Pancreas (tissue), 10 donors: ENCODE measurements at regions not wholly inside any gene's neighbourhood (a gene's known extent, or its start where the extent isn't known, plus 50 kb on each side); places are given as distances from the start of the nearest gene placed in this dataset.

Source experiments
- ATAC-seq, 4 donors: fragments of 200-7000 bp; cut with Tn5 transposase; one replicate each; pipeline versions ENCODE4 v1.8.0 to v1.9.1; 2020; ENCODE audit warnings: mild to moderate bottlenecking in 4 of 4, moderate library complexity in 4 of 4
- DNase-seq, 6 donors: peaks; one replicate each; pipeline ENCODE4 v3.0.0-alpha.2; 2020
- FAIRE-seq: peaks from 2 replicates; lab custom pipeline; 2012; peaks lifted over from hg19 to GRCh38; lab: Jason Lieb, UNC
- H3K27ac ChIP-seq, 4 donors: fragments of 200-600 bp; sonication (generic); 1 replicate in 3 of 4; 2 replicates in 1 of 4; pipeline versions ENCODE4 v1.5.0 to v1.8.0; 2020
- H3K27me3 ChIP-seq, 4 donors: fragments of 200-600 bp; one replicate each; pipeline ENCODE4 v1.8.0; 2021
- H3K36me3 ChIP-seq, 3 donors: fragments of 200-600 bp; sonication (generic) in 1 of 3; one replicate each; pipeline versions ENCODE4 v1.5.0 to v1.8.0; 2020 to 2021
- H3K4me1 ChIP-seq, 3 donors: fragments of 200-600 bp; one replicate each; pipeline ENCODE4 v1.8.0; 2021
- H3K4me3 ChIP-seq, 4 donors: fragments of 200-600 bp; sonication (generic) in 2 of 4; one replicate each; pipeline versions ENCODE4 v1.5.0 to v1.8.0; 2020 to 2021
- H3K9me3 ChIP-seq, 4 donors: fragments of 200-600 bp; one replicate each; pipeline ENCODE4 v1.8.0; 2021
- WGBS, 2 donors: extraction: QIAGEN DNeasy Blood & Tissue Kit; methylation state at CpG; one replicate each; pipeline ENCODE4 v1.1.7; 2013; 5-methylcytosine and 5-hydroxymethylcytosine counted together
- intact Hi-C, 3 donors: fragments of 100-400 bp; cut with DNase I; formaldehyde crosslinking; loops; one replicate each; pipeline versions ENCODE4 v1.11.1 to v1.14.2; 2022
- TF ChIP-seq, protein P1 (sequence below), 4 donors: fragments of 200-600 bp; sonication (generic) in 3 of 4; IDR thresholded peaks; one replicate each; pipeline versions ENCODE4 v1.5.0 to v1.8.0; 2021; ENCODE audit warnings: antibody characterized with exemption in 4 of 4
- donor health status: healthy with polysubstance abuse.
- donor health status: DM: no; HTN: no; CAD: no; lungs with moderate emphysema.
- donor health status: DM: no; HTN: no; CAD: no.
- donor health status: control.
- donor health status: control.
- donor health status: Bipolar disorder and iron deficiency.
- donor health status: DM: yes; HTN: yes; CAD: no.
- donor health status: DM: no; HTN: no; CAD: no.
- donor health status: DM: no; HTN: no; CAD: no.
- donor health status: DM: yes; HTN: yes; CAD: no.

DNA sequence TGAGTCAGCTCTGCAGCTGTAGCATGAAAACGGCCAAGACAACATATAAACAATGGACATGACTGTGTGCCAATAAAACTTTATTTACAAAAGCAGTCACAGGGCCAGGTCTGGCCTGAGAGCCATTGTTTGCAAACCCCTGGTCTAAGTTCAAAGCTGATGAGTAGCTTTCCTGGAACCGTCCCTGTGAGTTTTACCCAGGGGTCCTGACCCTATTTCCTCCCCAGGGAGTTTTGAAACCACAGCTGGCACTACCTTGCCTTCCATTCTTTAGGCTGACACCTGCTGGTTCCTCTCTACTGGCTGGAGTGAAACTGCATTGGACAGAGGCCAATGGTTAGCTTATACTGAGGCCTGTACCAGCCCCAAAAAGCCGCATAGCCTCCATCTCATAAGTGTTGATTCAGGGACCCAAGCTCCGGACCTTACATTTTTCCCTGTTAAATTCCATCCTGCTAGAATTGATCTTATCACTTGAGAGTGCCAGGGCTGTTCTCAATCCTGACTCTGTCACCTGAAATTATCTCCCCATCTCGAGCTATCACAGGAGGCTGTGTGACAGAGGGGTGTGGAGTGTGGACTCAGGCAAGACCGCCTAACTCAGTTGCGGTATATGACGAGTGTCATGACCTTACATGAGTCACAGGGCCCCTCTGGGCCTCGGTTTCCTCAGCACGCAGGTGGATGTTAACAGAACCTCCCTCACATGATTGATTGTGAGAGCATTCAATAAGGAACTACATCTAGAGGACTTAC, 343.6 kb downstream of the NPHP4 start:
- peak in 1 of 6 donors; percentile 30 for DNase-seq
- no peak for FAIRE-seq
- no peaks in the 10 kb centered on the region for H3K4me1 ChIP-seq
- peaks cover 0 to 7% (median 0%) of the 10 kb centered on the region in 4 donors for H3K27me3 ChIP-seq
- intact Hi-C loops, result no loop called here
- 68 to 76% methylated on average over 10 of the region's 10 CpGs for WGBS, 2 donors
- H3K27ac ChIP-seq, result no peak overlapping the region
- H3K9me3 ChIP-seq, result no peaks in the 10 kb centered on the region
- no peak for ATAC-seq
- no peaks in the 10 kb centered on the region for H3K36me3 ChIP-seq
- TF ChIP-seq, protein P1, sequence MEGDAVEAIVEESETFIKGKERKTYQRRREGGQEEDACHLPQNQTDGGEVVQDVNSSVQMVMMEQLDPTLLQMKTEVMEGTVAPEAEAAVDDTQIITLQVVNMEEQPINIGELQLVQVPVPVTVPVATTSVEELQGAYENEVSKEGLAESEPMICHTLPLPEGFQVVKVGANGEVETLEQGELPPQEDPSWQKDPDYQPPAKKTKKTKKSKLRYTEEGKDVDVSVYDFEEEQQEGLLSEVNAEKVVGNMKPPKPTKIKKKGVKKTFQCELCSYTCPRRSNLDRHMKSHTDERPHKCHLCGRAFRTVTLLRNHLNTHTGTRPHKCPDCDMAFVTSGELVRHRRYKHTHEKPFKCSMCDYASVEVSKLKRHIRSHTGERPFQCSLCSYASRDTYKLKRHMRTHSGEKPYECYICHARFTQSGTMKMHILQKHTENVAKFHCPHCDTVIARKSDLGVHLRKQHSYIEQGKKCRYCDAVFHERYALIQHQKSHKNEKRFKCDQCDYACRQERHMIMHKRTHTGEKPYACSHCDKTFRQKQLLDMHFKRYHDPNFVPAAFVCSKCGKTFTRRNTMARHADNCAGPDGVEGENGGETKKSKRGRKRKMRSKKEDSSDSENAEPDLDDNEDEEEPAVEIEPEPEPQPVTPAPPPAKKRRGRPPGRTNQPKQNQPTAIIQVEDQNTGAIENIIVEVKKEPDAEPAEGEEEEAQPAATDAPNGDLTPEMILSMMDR (IDR thresholded peaks at IDR 0.05), result no peak
- no peak overlapping the region for H3K4me3 ChIP-seq

DNA sequence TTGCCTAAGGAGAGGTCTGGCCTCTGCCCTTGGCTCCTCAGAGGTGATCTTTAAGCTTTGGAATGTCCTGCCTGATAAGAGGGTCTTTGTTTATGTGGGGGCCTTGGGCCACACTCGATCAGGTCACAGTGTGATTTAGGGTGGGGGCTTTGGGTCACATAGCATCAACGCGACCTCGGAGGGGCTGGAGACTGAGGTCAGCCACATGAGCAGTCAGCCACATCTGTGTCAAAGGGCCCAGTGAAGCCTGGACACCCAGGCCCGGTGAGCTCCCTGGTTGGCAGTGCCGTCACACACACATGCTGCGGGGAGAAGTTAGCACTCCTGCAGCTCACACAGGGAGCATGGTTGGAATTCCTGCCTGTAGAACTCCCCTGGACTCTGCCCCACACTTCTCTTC, 345.0 kb downstream of the NPHP4 start:
- Histone ChIP-seq H3K4me1 (no peaks in the 10 kb centered on the region), H3K4me3 (no peak overlapping the region), H3K27ac (no peak overlapping the region), H3K27me3 (peaks cover 0 to 7% (median 2%) of the 10 kb centered on the region in 4 donors), H3K36me3 (no peaks in the 10 kb centered on the region), H3K9me3 (no peaks in the 10 kb centered on the region)
- FAIRE-seq, result no peak
- no peak for ATAC-seq
- peak in 1 of 6 donors; percentile 33 for DNase-seq
- intact Hi-C loops, result no loop called here
- 29 to 35% methylated on average over 7 of the region's 7 CpGs for WGBS, 2 donors
- TF ChIP-seq, protein P1 (IDR thresholded peaks at IDR 0.05), result no peak

DNA sequence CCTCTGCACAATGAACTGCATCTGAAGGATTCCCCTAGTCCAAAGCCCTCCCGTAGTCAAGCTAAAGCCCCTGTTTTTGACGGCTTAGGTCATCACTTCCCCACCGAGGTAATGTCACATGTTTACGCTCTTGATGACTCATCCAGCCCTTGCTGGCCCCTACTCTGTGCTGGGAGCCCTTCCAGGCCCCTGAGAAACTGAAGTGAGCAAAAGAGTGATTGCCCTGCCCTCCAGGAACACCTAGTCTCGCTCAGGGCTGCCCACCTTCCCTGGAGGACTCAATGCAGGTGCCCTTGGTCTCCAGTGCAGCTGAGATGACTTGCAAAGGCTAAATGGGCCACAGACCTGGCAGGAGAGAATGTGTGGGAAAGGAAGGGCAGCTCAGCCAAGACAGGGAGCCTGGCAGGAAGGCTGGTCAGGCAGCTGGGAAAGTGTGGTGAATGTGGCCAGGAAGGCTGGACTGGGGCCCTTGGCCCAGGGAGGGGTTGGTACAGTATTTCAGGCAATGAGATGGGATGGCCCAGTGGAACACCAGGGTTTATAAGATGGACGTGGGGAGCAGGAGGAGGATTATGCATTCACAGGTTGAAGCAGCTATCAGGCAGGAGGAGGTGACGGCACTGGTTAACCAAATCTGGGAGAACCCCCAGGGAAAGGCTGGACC, 345.6 kb downstream of the NPHP4 start:
- no peak for ATAC-seq
- H3K9me3 ChIP-seq, result no peaks in the 10 kb centered on the region
- no peak for FAIRE-seq

DNA sequence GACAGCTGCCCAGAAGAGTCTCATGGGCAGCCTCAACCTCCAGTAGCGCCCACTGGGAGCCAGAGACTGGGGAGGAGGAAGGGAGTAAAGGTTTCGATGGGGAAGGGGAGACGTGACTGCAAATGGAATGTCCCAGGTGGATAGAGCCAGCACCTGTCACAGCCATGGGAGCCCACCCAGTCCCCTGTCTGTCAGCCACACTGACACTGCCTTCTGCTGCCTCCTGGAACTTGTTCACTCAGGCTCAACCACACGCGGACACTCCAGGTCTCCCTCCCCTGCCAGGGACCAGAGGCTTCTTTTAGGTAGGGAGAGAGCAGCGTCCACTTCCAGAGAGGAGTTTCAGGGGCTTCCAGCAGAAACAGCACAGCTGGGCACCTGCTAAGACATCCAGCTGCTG, 346.3 kb downstream of the NPHP4 start:
- FAIRE-seq, result no peak

More for the DNA sequence above, 345.6 kb downstream of the NPHP4 start:
- TF ChIP-seq, protein P1 (IDR thresholded peaks at IDR 0.05), result no peak
- intact Hi-C loops, result no loop called here
- no peaks in the 10 kb centered on the region for H3K4me1 ChIP-seq
- peak in 1 of 6 donors; percentile 20 for DNase-seq
- no peak overlapping the region for H3K4me3 ChIP-seq
- no peak overlapping the region for H3K27ac ChIP-seq
- no peaks in the 10 kb centered on the region for H3K36me3 ChIP-seq
- WGBS, 2 donors, result 47 to 50% methylated on average over 7 of the region's 7 CpGs
- peaks cover 0 to 7% (median 2%) of the 10 kb centered on the region in 4 donors for H3K27me3 ChIP-seq

More for the DNA sequence above, 346.3 kb downstream of the NPHP4 start:
- H3K9me3 ChIP-seq, result no peaks in the 10 kb centered on the region
- peaks cover 0 to 4% (median under 1%) of the 10 kb centered on the region in 4 donors for H3K27me3 ChIP-seq
- no peak overlapping the region for H3K27ac ChIP-seq
- H3K36me3 ChIP-seq, result no peaks in the 10 kb centered on the region
- 69 to 75% methylated on average over 6 of the region's 6 CpGs for WGBS, 2 donors
- intact Hi-C loops, result no loop called here
- DNase-seq (peak in 1 of 6 donors; percentile 31), ATAC-seq (no peak)
- H3K4me3 ChIP-seq, result no peak overlapping the region
- TF ChIP-seq, protein P1 (IDR thresholded peaks at IDR 0.05), result no peak
- H3K4me1 ChIP-seq, result no peaks in the 10 kb centered on the region
